Neuron (in vitro differentiated cells): ENCODE measurements at regions not wholly inside any gene's neighbourhood (a gene's known extent, or its start where the extent isn't known, plus 50 kb on each side); places are given as distances from the start of the nearest gene placed in this dataset.
"Not testable (repeated sequence)": the region's sequence is repeated elsewhere in the genome, so short reads cannot be mapped to it uniquely, and the experiment has no call there.

Experiments
- H2AFZ ChIP-seq: one replicate; pipeline ENCODE4 v1.6.1; 2013; ENCODE audit warnings: low read depth, mild to moderate bottlenecking, inconsistent platforms, low read length, moderate library complexity
- H3K27me3 ChIP-seq: one replicate; pipeline ENCODE4 v1.6.1; 2013; ENCODE audit warnings: low read length; ENCODE audit not compliant: insufficient read depth
- H3K36me3 ChIP-seq: one replicate; pipeline ENCODE4 v1.6.1; 2013; ENCODE audit warnings: low read length; ENCODE audit not compliant: insufficient read depth
- H3K4me1 ChIP-seq: one replicate; pipeline ENCODE4 v1.6.1; 2013; ENCODE audit warnings: low read length; ENCODE audit not compliant: insufficient read depth
- H3K4me3 ChIP-seq: 2 replicates; pipeline ENCODE4 v1.5.1; 2013; ENCODE audit warnings: mild to moderate bottlenecking, low read length, moderate library complexity
- H3K9me3 ChIP-seq: one replicate; pipeline ENCODE4 v1.6.1; 2013; ENCODE audit warnings: low read length

DNA sequence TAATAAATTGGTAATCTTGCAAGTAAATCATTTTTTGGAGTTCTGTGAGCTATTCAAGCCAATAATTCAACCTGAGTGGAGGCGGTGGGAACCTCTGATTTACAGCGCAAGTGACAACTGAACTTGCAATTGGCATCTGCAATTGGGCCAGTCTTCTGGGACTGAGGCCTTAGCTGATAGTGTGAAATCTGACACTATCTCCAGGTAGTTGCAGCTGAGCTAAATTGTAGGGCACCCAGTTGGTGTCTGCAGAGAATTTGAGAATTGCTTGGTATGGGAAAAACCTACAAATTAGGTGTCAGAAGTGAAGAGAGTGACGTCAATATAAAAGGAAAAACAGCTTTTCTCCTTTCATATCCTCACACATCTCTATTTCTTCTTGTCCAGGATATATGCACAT, 1633.6 kb upstream of the GOT2 start:
- H3K4me1 ChIP-seq, result no peaks in the 10 kb centered on the region
- H3K4me3 ChIP-seq, result no peak overlapping the region
- H3K27me3 ChIP-seq, result no peaks in the 10 kb centered on the region
- H3K9me3 ChIP-seq, result no peaks in the 10 kb centered on the region
- no peak overlapping the region for H2AFZ ChIP-seq
- H3K36me3 ChIP-seq, result no peaks in the 10 kb centered on the region

DNA sequence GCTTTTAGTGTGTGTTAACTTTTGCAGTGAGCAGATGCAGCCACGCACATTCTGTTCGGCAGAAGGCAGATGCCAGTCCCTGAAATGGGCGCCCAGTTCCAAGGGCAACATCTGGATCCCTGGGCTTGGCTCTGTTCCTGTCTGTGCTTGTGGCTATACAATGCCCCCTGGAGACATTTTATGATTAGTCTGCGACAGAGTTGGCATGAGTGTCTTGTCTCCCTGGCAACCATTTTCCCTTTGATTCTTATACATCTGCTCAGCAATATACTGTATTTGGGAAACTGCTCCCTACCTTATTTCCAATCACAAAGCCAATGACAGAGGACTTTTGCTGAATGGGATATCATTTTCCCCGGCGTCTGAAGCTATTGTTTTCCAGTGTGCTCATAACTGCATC, 1629.5 kb upstream of the GOT2 start:
- no peak overlapping the region for H2AFZ ChIP-seq
- H3K4me1 ChIP-seq, result peaks cover 13% of the 10 kb centered on the region
- H3K9me3 ChIP-seq, result no peaks in the 10 kb centered on the region
- no peaks in the 10 kb centered on the region for H3K36me3 ChIP-seq
- no peak overlapping the region for H3K4me3 ChIP-seq
- no peaks in the 10 kb centered on the region for H3K27me3 ChIP-seq

DNA sequence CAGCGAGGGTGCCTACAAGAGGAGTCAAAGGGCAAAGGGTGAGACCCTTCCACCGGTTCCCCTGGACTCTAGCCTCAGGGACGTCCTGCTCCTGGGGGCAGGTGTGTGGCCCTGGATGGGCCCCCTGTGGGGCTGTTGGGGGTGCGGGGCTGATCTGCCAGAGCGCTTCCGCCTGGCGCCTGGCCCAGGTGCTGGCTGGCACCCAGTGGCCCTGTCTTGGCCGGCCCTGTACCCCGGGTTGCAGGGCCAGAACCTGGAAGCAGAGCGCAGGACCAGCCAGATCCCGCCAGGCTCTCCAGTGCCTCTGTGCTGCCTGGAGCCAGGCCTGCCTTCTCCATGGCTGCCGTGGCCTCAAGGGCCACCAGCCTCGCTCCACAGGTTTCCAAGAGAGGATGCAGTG, 1625.8 kb upstream of the GOT2 start:
- not testable (repeated sequence) for H3K27me3 ChIP-seq, H2AFZ ChIP-seq, H3K36me3 ChIP-seq, H3K4me3 ChIP-seq, H3K9me3 ChIP-seq
- H3K4me1 ChIP-seq, result peaks cover 13% of the 10 kb centered on the region

DNA sequence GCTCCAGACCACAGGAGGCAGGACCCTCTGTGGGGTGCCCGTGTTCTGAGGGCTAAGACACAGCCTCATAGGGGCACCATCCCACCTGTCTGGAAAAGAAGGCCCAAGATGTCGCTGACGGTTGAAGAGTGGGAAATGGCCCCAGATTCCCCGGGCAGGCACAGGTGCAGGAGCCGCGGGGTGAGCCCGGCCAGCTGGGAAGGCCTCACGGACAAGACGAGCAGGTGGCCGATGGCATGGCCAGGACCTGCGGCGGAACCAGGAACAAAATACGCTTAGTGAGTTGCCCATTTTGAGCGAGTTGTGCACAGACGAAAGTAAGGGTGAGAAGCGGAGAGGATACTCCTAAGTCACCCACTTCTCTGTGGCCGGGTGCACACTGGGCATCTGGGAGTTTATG, 1625.3 kb upstream of the GOT2 start:
- not testable (repeated sequence) for H2AFZ ChIP-seq, H3K4me3 ChIP-seq, H3K9me3 ChIP-seq, H3K36me3 ChIP-seq, H3K27me3 ChIP-seq
- H3K4me1 ChIP-seq, result peaks cover 13% of the 10 kb centered on the region

DNA sequence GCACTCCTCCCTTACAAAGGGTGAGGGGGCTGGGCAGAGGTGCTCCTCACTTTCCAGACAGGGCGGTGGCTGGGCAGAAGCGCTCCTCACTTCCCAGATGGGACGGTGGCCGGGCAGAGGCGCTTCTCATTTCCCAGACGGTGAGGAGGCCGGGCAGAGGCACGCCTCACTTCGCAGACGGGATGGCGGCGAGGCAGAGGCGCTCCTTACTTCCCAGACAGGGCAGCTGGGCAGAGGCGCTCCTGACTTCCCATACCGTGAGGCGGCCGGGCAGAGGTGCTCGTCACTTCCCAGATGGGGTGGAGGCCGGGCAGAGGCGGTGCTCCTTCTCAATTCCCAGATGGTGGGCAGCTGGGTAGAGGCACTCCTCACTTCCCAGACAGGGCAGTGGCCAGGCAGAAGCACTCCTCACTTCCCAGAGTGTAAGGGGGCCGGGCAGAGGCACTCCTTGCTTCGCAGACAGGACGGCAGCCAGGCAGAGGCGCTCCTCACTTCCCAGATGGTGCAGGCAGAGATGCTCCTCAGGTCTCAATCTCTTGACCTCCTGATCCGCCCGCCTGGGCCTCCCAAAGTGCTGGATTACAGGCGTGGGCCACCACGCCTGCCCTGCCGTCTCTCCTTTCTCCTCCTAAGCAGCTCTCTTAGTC, 1623.9 kb upstream of the GOT2 start:
- H3K9me3 ChIP-seq, H3K27me3 ChIP-seq, H2AFZ ChIP-seq, H3K4me3 ChIP-seq, H3K36me3 ChIP-seq: not testable (repeated sequence)
- H3K4me1 ChIP-seq, result peaks cover 13% of the 10 kb centered on the region

DNA sequence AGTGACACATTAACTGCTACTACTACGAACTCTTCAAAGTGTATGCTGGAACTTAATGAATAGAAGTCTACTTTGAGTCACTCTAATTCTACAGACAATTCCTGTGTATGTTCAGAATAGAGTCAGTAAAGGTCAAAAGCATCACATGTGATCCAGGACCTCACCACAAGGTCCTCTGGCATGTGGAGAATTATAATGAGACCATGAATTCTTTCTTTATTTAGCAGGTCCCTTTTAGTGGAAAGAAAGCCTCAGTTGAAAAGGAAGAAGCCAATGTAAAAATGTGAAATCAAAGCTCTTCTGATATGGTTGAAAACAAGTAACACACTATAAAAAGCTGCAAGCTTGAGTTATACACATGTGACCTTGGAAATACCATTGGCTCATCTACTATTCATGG, 1612.1 kb upstream of the GOT2 start:
- Histone ChIP-seq H3K27me3 (no peaks in the 10 kb centered on the region), H3K9me3 (no peaks in the 10 kb centered on the region), H2AFZ (no peak overlapping the region), H3K36me3 (no peaks in the 10 kb centered on the region), H3K4me3 (no peak overlapping the region), H3K4me1 (no peaks in the 10 kb centered on the region)

DNA sequence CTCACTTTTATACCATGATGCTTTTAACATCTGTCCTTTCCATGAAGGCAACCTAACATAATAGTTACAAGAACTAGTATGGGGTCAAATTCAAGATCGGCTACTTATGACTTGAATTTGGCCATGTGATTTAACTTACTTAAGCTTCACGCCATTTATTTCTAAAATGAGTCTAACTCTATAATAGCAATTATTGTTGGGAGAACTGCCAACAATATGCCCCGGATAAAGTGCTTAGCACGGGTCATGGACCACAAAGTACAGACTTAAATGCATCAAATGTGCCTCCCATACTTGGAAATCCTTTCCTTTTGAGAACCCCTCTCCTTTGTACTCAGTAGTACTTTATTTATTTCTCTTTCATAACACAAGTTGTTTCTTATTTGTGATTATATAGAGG, 1603.6 kb upstream of the GOT2 start:
- Histone ChIP-seq H3K4me3 (no peak overlapping the region), H2AFZ (no peak overlapping the region), H3K36me3 (no peaks in the 10 kb centered on the region), H3K27me3 (no peaks in the 10 kb centered on the region), H3K4me1 (no peaks in the 10 kb centered on the region), H3K9me3 (no peaks in the 10 kb centered on the region)

DNA sequence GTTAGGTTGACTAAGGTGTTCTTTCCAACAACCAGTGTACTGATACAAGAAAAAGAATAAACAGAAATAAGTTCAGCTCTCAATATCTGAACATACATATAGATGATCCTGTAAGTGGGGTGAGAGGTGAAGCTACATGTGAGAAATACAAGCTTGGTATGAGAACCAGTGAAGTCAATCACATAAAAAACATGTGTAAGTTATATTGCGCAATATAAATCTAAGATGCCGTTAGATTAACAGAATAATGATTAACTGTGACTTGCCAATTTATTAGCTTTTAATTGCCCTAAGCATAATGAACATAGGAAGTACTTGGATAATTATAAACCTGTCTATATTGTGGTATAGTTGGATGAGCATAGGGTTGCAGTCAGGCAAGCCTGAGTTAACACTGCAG, 1597.1 kb upstream of the GOT2 start:
- H2AFZ ChIP-seq, result no peak overlapping the region
- H3K9me3 ChIP-seq, result no peaks in the 10 kb centered on the region
- no peaks in the 10 kb centered on the region for H3K27me3 ChIP-seq
- no peaks in the 10 kb centered on the region for H3K4me1 ChIP-seq
- H3K4me3 ChIP-seq, result no peak overlapping the region
- no peaks in the 10 kb centered on the region for H3K36me3 ChIP-seq

DNA sequence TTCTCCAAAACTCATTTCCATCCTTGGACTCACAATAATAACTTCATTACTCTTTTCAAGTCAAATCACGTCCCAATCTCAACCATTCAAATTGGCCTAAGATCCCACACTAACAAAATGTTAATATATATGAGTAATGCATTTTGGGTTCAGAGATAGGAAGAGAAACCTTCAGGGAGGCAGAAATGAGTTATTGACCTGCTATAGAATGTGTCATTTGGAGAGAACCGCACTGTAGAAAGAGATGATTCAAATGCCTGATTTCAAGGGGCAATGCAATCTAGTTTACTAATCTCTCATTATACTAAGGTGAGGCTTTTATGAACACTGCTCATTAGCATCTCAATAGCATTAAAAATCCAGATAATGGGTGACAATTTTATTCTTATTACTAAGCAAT, 1595.0 kb upstream of the GOT2 start:
- H3K9me3 ChIP-seq, result no peaks in the 10 kb centered on the region
- no peak overlapping the region for H3K4me3 ChIP-seq
- H3K36me3 ChIP-seq, result no peaks in the 10 kb centered on the region
- no peak overlapping the region for H2AFZ ChIP-seq
- H3K27me3 ChIP-seq, result no peaks in the 10 kb centered on the region
- no peaks in the 10 kb centered on the region for H3K4me1 ChIP-seq

GRCh38 chr16:60328152-60328551, 1594.0 kb upstream of the GOT2 start:
- Histone ChIP-seq H3K36me3 (no peaks in the 10 kb centered on the region), H3K27me3 (no peaks in the 10 kb centered on the region), H3K4me3 (no peak overlapping the region), H2AFZ (no peak overlapping the region), H3K9me3 (no peaks in the 10 kb centered on the region), H3K4me1 (no peaks in the 10 kb centered on the region)

DNA sequence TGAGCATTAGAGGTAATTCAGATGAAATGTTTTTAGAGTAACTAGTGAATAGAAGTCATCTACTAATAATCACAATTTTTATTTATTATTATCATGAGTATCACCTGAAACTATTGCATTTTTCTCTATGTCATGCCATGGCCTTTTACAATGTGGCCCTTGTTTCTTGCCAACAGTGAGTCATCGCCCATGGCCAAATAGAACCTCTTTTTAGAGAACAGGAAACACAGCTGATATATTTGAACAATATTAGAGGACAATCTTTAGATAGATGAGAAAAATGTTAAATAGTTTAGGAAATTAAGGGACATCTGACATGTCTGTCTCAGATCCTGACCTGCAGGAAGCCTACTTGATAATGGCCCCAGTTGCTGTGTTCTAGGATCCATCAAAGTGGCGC, 1584.4 kb upstream of the GOT2 start:
- H3K4me3 ChIP-seq, result no peak overlapping the region
- no peaks in the 10 kb centered on the region for H3K9me3 ChIP-seq
- H3K36me3 ChIP-seq, result no peaks in the 10 kb centered on the region
- H3K27me3 ChIP-seq, result no peaks in the 10 kb centered on the region
- H3K4me1 ChIP-seq, result no peaks in the 10 kb centered on the region
- H2AFZ ChIP-seq, result no peak overlapping the region

DNA sequence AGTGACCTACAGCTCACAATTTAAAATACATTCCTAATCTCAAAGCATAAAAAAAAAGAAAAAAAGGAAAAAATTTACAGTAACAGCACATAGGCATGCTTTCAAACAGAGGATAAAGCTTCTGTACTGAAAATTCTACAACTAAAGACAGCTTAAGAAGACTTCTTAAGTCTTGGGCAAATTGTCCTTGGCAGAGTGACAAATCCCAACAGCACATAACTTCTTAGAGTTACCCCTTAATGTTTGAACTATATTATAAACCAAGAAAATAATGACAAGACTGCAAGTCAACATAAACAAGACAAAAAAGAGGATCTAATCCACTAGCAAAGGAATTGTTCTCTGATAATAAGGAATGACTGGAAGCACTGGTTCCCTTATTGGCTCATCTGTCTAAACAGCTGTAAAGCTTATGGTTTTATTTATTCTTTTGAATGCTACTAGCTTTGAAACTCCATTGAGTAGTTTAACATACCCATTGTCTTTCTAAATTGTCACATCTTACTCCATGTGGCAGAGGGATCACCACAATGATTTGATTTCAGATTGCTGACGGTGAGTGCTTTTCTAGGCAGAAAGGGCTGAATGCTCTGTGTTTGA, 1576.8 kb upstream of the GOT2 start:
- no peaks in the 10 kb centered on the region for H3K4me1 ChIP-seq
- no peaks in the 10 kb centered on the region for H3K36me3 ChIP-seq
- H3K27me3 ChIP-seq, result peaks cover 2% of the 10 kb centered on the region
- H3K9me3 ChIP-seq, result no peaks in the 10 kb centered on the region
- no peak overlapping the region for H3K4me3 ChIP-seq
- H2AFZ ChIP-seq, result no peak overlapping the region

DNA sequence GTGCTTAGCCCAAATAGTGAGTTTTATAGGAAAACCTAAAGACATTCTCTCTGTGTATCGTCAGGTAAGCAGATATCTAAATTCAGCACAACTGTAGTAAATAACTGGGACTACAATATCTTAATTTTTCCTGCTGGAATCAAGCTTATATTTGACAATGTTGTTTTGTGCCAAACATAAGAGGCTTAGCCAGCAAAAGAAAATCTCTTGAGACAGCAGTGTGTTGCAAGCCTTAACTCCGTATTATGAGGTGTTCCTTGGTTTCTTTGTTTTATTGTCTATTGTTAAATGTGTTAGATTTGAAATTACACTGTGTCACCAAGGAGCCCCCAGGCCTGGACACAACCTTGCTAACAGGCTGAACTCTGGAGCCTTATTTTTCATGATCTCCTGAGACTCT, 1570.6 kb upstream of the GOT2 start:
- Histone ChIP-seq H2AFZ (no peak overlapping the region), H3K9me3 (no peaks in the 10 kb centered on the region), H3K4me3 (no peak overlapping the region), H3K27me3 (no peaks in the 10 kb centered on the region), H3K4me1 (no peaks in the 10 kb centered on the region), H3K36me3 (no peaks in the 10 kb centered on the region)

DNA sequence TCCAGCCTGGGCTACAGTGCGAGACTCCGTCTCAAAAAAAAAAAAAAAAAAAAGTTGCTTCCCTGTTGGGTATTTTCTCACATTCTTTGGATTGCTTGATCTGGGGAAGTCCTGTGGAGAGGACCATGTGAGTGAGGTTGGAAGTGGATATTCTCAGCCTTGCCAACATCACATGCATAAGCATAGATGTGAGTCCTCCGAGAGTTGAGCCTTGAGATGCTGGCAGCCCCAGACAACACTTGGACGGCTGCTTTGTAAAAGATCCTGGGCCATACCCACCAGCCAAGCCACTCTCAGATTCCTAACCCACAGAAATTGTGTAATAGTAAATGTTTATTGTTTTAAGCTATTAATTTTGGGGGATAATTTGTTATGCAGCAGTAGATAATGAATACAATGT, 1570.0 kb upstream of the GOT2 start:
- H2AFZ ChIP-seq, result no peak overlapping the region
- no peaks in the 10 kb centered on the region for H3K27me3 ChIP-seq
- H3K9me3 ChIP-seq, result no peaks in the 10 kb centered on the region

More for the DNA sequence above, 1570.0 kb upstream of the GOT2 start:
- H3K4me3 ChIP-seq, result no peak overlapping the region
- H3K36me3 ChIP-seq, result no peaks in the 10 kb centered on the region
- no peaks in the 10 kb centered on the region for H3K4me1 ChIP-seq
